ENCODE measurements at regions not wholly inside any gene's neighbourhood (a gene's known extent, or its start where the extent isn't known, plus 50 kb on each side); places are given as distances from the start of the nearest gene placed in this dataset.

GRCh38 chr3:104887619-104888018 lies 479.1 kb upstream of the ALCAM start (continued):
- TF ChIP-seq REST (IDR thresholded peaks at IDR 0.05) (no peak), RCOR1 (IDR thresholded peaks at IDR 0.05; ENCODE audit: low read depth, low read length) (no peak), SMC3 (IDR thresholded peaks at IDR 0.05) (no peak), CHD4 (IDR thresholded peaks at IDR 0.05; ENCODE audit: borderline replicate concordance) (no peak), HEYL (CRISPR knock-in tag; IDR thresholded peaks at IDR 0.05) (no peak)

GRCh38 chr3:104892044-104892443 lies 474.7 kb upstream of the ALCAM start:
- FAIRE-seq (no peak), DNase-seq (ENCODE audit: low read depth in 1 of 2, low spot score in 1 of 2) (no peak), ATAC-seq (no peak)
- no peak overlapping the region for H3K4me3 ChIP-seq
- TF ChIP-seq JUN (IDR thresholded peaks at IDR 0.05): no peak
- no peak for TF ChIP-seq KDM5A (IDR thresholded peaks at IDR 0.05)
- no peak for TF ChIP-seq USF2 (IDR thresholded peaks at IDR 0.05)
- TF ChIP-seq EHMT2 (IDR thresholded peaks at IDR 0.05; ENCODE audit: low read depth): no peak
- TF ChIP-seq ZSCAN20 (CRISPR knock-in tag; IDR thresholded peaks at IDR 0.05): no peak
- TF ChIP-seq ELK1 (IDR thresholded peaks at IDR 0.05; ENCODE audit: low read depth, low read length): no peak
- TF ChIP-seq BCL3 (IDR thresholded peaks at IDR 0.05): no peak
- TF ChIP-seq RARB (CRISPR knock-in tag; IDR thresholded peaks at IDR 0.05): no peak
- TF ChIP-seq HOXB5 (CRISPR knock-in tag; IDR thresholded peaks at IDR 0.05): no peak
- no peak for TF ChIP-seq HMGXB4 (CRISPR knock-in tag; IDR thresholded peaks at IDR 0.05; ENCODE audit: borderline replicate concordance)
- TF ChIP-seq HOXB13 (CRISPR knock-in tag; IDR thresholded peaks at IDR 0.05; ENCODE audit: low read depth): no peak
- TF ChIP-seq TFCP2L1 (CRISPR knock-in tag; IDR thresholded peaks at IDR 0.05): no peak
- no peak for TF ChIP-seq MAFK (IDR thresholded peaks at IDR 0.05; ENCODE audit: partially characterized antibody)
- TF ChIP-seq JUNB (IDR thresholded peaks at IDR 0.05): no peak
- no peak for TF ChIP-seq ZC3H11A (IDR thresholded peaks at IDR 0.05)
- no peaks in the 10 kb centered on the region for H3K4me1 ChIP-seq
- no peaks in the 10 kb centered on the region for H3K9me3 ChIP-seq
- CTCF ChIA-PET: no interaction called here
- POLR2A ChIA-PET: no interaction called here
- WGBS (ENCODE audit: missing lambda C conversion rate): 44% methylated on average over 2 of the region's 2 CpGs
- H3K4me2 ChIP-seq: no peak overlapping the region
- no peak overlapping the region for H3K27ac ChIP-seq

All from A549 (cell line).